SJSA1 (cell line): ENCODE measurements at regions not wholly inside any gene's neighbourhood (a gene's known extent, or its start where the extent isn't known, plus 50 kb on each side); places are given as distances from the start of the nearest gene placed in this dataset.

ENCODE experiments used
- DNase-seq, 2 experiments: peaks; one replicate each; pipeline ENCODE4 v3.0.0-alpha.2; 2015 to 2020; ENCODE audit warnings: low spot score in 2 of 2, low read depth in 1 of 2
- H3K27ac ChIP-seq: fragments of 250-450 bp; sonication (Bioruptor Pico); 2 replicates; pipeline ENCODE4 v1.5.1; 2020; ENCODE audit warnings: mild to moderate bottlenecking, moderate library complexity
- H3K27me3 ChIP-seq: fragments of 250-450 bp; sonication (Bioruptor Pico); replicated peaks from 2 replicates; pipeline ENCODE4 v1.5.1; 2020; ENCODE audit warnings: mild to moderate bottlenecking, moderate library complexity
- H3K36me3 ChIP-seq: fragments of 250-450 bp; sonication (Bioruptor Pico); 2 replicates; pipeline ENCODE4 v1.5.1; 2020; ENCODE audit warnings: mild to moderate bottlenecking
- H3K4me1 ChIP-seq: fragments of 250-450 bp; sonication (Bioruptor Pico); replicated peaks from 2 replicates; pipeline ENCODE4 v1.6.1; 2021; ENCODE audit warnings: mild to moderate bottlenecking
- H3K4me3 ChIP-seq: fragments of 250-450 bp; sonication (Bioruptor Pico); 2 replicates; pipeline ENCODE4 v1.5.1; 2020; ENCODE audit warnings: mild to moderate bottlenecking
- H3K9me3 ChIP-seq: fragments of 250-450 bp; sonication (Bioruptor Pico); replicated peaks from 2 replicates; pipeline ENCODE4 v1.5.1; 2020; ENCODE audit warnings: mild to moderate bottlenecking

- no peak for DNase-seq
- H3K4me1 ChIP-seq: no peaks in the 10 kb centered on the region
- no peaks in the 10 kb centered on the region for H3K36me3 ChIP-seq
- H3K4me3 ChIP-seq: no peak overlapping the region
- H3K9me3 ChIP-seq: no peaks in the 10 kb centered on the region; the same call in 1 of the 2 replicates
- no peak overlapping the region for H3K27ac ChIP-seq
- no peaks in the 10 kb centered on the region for H3K27me3 ChIP-seq
Measured at GRCh38 chr1:106747232-106747631, 309.2 kb upstream of the PRMT6 start.

- no peak overlapping the region for H3K27ac ChIP-seq
- no peaks in the 10 kb centered on the region for H3K27me3 ChIP-seq
- DNase-seq: no peak
- peaks cover under 1% of the 10 kb centered on the region; the same call in 1 of the 2 replicates for H3K9me3 ChIP-seq
- no peaks in the 10 kb centered on the region for H3K4me1 ChIP-seq
- H3K36me3 ChIP-seq: no peaks in the 10 kb centered on the region
- no peak overlapping the region for H3K4me3 ChIP-seq
Measured at GRCh38 chr1:106747791-106748190, 308.7 kb upstream of the PRMT6 start.

DNA sequence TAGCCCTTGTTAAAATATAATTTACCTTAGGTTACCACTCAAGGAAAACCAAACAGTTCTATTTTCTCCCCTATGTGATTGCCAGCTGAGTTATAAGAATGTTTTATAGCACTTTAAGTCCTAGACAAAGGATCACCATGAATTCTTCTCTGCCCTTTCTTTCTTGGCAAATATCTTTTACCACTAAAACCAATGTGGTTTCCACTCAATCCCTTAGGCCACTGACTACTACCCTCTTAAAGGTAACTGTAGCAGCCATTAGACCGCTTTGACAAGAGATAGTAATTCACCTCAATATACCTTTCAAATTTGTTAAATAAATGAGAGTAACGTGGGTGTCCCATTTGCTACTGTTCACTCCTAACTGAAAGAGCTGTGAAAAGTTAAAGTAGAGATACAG, 307.9 kb upstream of the PRMT6 start:
- Histone ChIP-seq H3K27ac (no peak overlapping the region), H3K4me3 (no peak overlapping the region), H3K27me3 (no peaks in the 10 kb centered on the region), H3K36me3 (no peaks in the 10 kb centered on the region), H3K4me1 (no peaks in the 10 kb centered on the region), H3K9me3 (peaks cover 4% of the 10 kb centered on the region; the same call in 1 of the 2 replicates)
- DNase-seq: no peak

- H3K4me3 ChIP-seq: no peak overlapping the region
- no peak overlapping the region for H3K27ac ChIP-seq
- peaks cover 4% of the 10 kb centered on the region; the same call in 1 of the 2 replicates for H3K9me3 ChIP-seq
- no peaks in the 10 kb centered on the region for H3K27me3 ChIP-seq
- no peaks in the 10 kb centered on the region for H3K4me1 ChIP-seq
- no peaks in the 10 kb centered on the region for H3K36me3 ChIP-seq
- DNase-seq: no peak
Measured at GRCh38 chr1:106749491-106749890, 307.0 kb upstream of the PRMT6 start.

GRCh38 chr1:106749906-106750305, 306.6 kb upstream of the PRMT6 start:
- Histone ChIP-seq H3K36me3 (no peaks in the 10 kb centered on the region), H3K27me3 (no peaks in the 10 kb centered on the region), H3K9me3 (peaks cover 4% of the 10 kb centered on the region; the same call in 1 of the 2 replicates), H3K4me1 (no peaks in the 10 kb centered on the region), H3K27ac (no peak overlapping the region), H3K4me3 (no peak overlapping the region)
- no peak for DNase-seq

DNA sequence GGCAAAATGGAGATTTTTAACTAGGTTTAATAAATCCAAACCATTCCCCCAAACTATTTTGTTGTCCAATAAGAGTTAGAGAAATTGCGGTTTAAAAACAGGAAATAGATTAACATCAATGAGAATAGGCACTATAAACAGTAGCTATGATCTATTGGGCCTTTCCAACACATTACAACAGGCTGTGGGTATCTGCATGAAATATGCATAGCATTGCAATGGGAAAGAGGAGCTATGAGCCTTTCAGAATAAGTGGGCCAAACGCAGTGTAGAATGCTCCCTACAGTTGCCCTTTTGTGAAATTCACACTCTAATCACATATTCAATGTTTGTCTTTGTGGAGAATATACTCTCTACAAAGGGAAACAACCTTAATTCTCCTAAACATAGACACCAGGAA, 305.5 kb upstream of the PRMT6 start:
- H3K27me3 ChIP-seq: no peaks in the 10 kb centered on the region

DNA sequence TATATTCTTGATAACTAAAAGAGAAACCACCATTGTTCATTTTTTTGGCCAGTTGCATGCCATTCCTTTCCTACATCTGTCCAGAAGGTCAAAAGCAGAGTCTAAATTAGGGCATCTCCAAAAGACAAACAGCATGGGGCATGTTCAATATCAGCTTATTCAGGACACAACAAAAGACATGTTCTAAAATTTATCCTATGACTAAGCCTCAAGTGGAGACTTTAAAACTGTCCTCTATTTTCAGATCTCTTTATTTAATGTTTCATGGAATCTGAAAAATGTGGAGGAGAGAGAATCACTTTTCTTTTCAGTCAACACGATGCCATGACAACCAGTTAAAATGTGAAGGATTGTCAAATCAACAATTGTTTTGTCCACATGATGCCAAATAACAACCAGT, 303.4 kb upstream of the PRMT6 start:
- H3K9me3 ChIP-seq: peaks cover 4% of the 10 kb centered on the region; the same call in 1 of the 2 replicates
- no peaks in the 10 kb centered on the region for H3K4me1 ChIP-seq
- no peaks in the 10 kb centered on the region for H3K27me3 ChIP-seq
- DNase-seq: no peak
- no peak overlapping the region for H3K27ac ChIP-seq
- no peak overlapping the region for H3K4me3 ChIP-seq
- H3K36me3 ChIP-seq: no peaks in the 10 kb centered on the region

More for the DNA sequence above, 305.5 kb upstream of the PRMT6 start:
- Histone ChIP-seq H3K9me3 (peaks cover 4% of the 10 kb centered on the region; the same call in 1 of the 2 replicates), H3K27ac (no peak overlapping the region), H3K4me3 (no peak overlapping the region), H3K36me3 (no peaks in the 10 kb centered on the region), H3K4me1 (no peaks in the 10 kb centered on the region)
- no peak for DNase-seq

DNA sequence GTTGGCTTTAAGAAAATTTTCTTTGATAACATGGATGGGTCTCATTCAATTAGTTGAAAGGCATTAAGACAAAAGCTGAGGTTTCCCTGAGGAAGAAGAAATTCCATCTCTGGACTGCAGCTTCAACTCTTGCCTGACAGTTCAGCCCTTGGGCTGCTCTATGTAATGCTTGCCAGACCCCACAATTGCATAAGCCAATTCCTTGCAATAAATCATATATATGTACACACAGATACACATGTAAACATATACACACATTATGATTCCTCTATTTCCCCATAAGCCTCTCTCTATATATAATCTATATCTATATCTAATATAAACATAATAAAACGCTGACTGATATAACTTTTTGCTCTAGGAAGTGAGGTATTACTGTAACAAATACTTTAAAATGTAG, 301.5 kb upstream of the PRMT6 start:
- H3K4me3 ChIP-seq: no peak overlapping the region
- H3K27ac ChIP-seq: no peak overlapping the region
- H3K27me3 ChIP-seq: no peaks in the 10 kb centered on the region
- DNase-seq: no peak
- H3K4me1 ChIP-seq: no peaks in the 10 kb centered on the region
- H3K9me3 ChIP-seq: 0 out of 2 replicates have a peak, but pooled peaks cover 4% of the 10 kb centered on the region
- H3K36me3 ChIP-seq: no peaks in the 10 kb centered on the region

DNA sequence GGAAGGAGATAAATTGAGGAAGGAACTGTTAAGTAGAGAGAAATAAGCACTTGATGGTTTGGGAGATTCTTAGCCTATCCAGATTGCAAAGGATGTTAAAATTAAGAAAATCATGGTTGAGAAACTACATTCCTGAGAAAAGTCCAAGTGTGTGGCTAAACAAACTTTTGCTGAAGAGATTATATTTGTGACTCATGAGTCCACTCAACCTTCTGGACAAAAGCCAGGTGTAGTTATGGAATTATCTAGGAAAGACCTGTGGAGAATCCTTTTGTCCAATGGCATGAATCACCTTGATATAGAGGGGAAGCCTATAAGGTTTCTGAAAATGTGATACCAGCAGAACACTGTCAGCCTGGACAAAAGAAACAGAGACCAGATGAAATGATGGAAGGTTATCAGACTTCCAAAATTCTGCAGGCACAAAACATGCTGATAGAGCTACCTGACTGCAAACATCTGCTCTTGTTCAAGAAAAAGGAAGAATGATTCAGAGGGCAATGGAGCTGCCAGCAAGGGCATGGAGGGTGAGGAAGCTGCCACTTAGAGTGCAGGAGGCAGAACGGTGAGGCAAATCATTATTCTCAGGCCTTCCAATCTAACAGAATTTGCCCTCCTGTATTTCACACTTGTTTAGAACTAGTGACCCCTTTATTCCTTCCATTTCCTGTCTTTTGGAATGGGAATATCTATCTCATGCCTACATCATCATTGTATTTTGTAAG, 300.6 kb upstream of the PRMT6 start:
- no peak overlapping the region for H3K4me3 ChIP-seq
- no peak for DNase-seq
- H3K36me3 ChIP-seq: no peaks in the 10 kb centered on the region
- no peak overlapping the region for H3K27ac ChIP-seq
- H3K27me3 ChIP-seq: no peaks in the 10 kb centered on the region
- H3K9me3 ChIP-seq: 0 out of 2 replicates have a peak, but pooled peaks cover 4% of the 10 kb centered on the region
- no peaks in the 10 kb centered on the region for H3K4me1 ChIP-seq

DNA sequence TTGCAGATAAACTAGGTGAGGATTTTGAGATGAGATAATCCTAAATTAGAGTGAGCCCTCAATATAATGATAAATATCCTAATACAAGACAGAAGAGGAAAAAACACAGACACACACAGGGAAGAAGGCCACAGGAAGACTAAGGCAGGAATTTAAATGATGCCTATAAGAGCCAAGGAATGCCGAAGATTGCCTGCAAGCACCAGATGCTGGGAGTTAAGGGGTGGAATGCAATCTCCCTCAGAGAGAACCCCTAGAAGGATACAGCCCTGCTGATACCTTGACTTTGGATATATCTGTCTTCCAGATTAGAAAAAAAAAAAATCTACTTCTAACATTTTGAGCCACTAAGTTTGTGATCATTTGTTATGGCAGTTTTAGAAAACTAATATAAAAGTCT, 299.7 kb upstream of the PRMT6 start:
- no peaks in the 10 kb centered on the region for H3K36me3 ChIP-seq
- 0 out of 2 replicates have a peak, but pooled peaks cover 4% of the 10 kb centered on the region for H3K9me3 ChIP-seq
- H3K27me3 ChIP-seq: no peaks in the 10 kb centered on the region
- H3K27ac ChIP-seq: no peak overlapping the region
- no peaks in the 10 kb centered on the region for H3K4me1 ChIP-seq
- H3K4me3 ChIP-seq: no peak overlapping the region
- DNase-seq: no peak

GRCh38 chr1:106768077-106768476, 288.4 kb upstream of the PRMT6 start:
- no peak for DNase-seq
- Histone ChIP-seq H3K27me3 (no peaks in the 10 kb centered on the region), H3K4me1 (no peaks in the 10 kb centered on the region), H3K9me3 (no peaks in the 10 kb centered on the region; the same call in none of the 2 replicates), H3K4me3 (no peak overlapping the region), H3K36me3 (no peaks in the 10 kb centered on the region), H3K27ac (no peak overlapping the region)

- no peak overlapping the region for H3K27ac ChIP-seq
- H3K9me3 ChIP-seq: peaks cover 4% of the 10 kb centered on the region
- no peak for DNase-seq
- H3K36me3 ChIP-seq: no peaks in the 10 kb centered on the region
- H3K4me3 ChIP-seq: no peak overlapping the region
- no peaks in the 10 kb centered on the region for H3K27me3 ChIP-seq
- H3K4me1 ChIP-seq: no peaks in the 10 kb centered on the region
Measured at GRCh38 chr1:106768501-106768900, 288.0 kb upstream of the PRMT6 start.

GRCh38 chr1:106773206-106773605, 283.3 kb upstream of the PRMT6 start:
- Histone ChIP-seq H3K36me3 (no peaks in the 10 kb centered on the region), H3K27me3 (no peaks in the 10 kb centered on the region), H3K9me3 (peaks cover 4% of the 10 kb centered on the region; the same call in 1 of the 2 replicates), H3K27ac (no peak overlapping the region), H3K4me1 (no peaks in the 10 kb centered on the region), H3K4me3 (no peak overlapping the region)
- no peak for DNase-seq

- no peak overlapping the region for H3K27ac ChIP-seq
- no peaks in the 10 kb centered on the region for H3K36me3 ChIP-seq
- DNase-seq: no peak
- no peaks in the 10 kb centered on the region for H3K27me3 ChIP-seq
- no peak overlapping the region for H3K4me3 ChIP-seq
- H3K9me3 ChIP-seq: no peaks in the 10 kb centered on the region; the same call in 1 of the 2 replicates
- no peaks in the 10 kb centered on the region for H3K4me1 ChIP-seq
Measured at GRCh38 chr1:106780066-106780465, 276.4 kb upstream of the PRMT6 start.
